Heart right ventricle (tissue), 16 donors: ENCODE measurements at regions not wholly inside any gene's neighbourhood (a gene's known extent, or its start where the extent isn't known, plus 50 kb on each side); places are given as distances from the start of the nearest gene placed in this dataset.

Experiments used
- ATAC-seq, 8 donors: fragments of 200-7000 bp; cut with Tn5 transposase; one replicate each; pipeline ENCODE4 v1.9.1; 2020; ENCODE audit warnings: mild to moderate bottlenecking in 8 of 8, moderate library complexity in 8 of 8, moderate number of reproducible peaks in 1 of 8
- DNase-seq, 2 donors: peaks; one replicate each; pipeline ENCODE4 v3.0.0-alpha.2; 2020
- H3K27ac ChIP-seq, 10 donors: fragments of 200-600 bp; sonication (generic) in 2 of 10; one replicate each; pipeline versions ENCODE4 v1.5.0 to v1.8.0; 2020 to 2022; ENCODE audit warnings: mild to moderate bottlenecking in 3 of 10
- H3K27me3 ChIP-seq, 7 donors: fragments of 200-600 bp; one replicate each; pipeline ENCODE4 v1.8.0; 2021 to 2022; ENCODE audit warnings: mild to moderate bottlenecking in 2 of 7
- H3K36me3 ChIP-seq, 9 donors: fragments of 200-600 bp; sonication (generic) in 1 of 9; one replicate each; pipeline versions ENCODE4 v1.5.0 to v1.8.0; 2020 to 2022; ENCODE audit warnings: mild to moderate bottlenecking in 2 of 9
- H3K4me1 ChIP-seq, 9 donors: fragments of 200-600 bp; sonication (generic) in 1 of 9; one replicate each; pipeline versions ENCODE4 v1.5.0 to v1.8.0; 2020 to 2022; ENCODE audit warnings: mild to moderate bottlenecking in 4 of 9
- H3K4me3 ChIP-seq, 10 donors: fragments of 200-600 bp; sonication (generic) in 2 of 10; one replicate each; pipeline versions ENCODE4 v1.5.0 to v1.8.0; 2020 to 2022; ENCODE audit warnings: mild to moderate bottlenecking in 7 of 10, moderate library complexity in 2 of 10
- H3K9me3 ChIP-seq, 11 donors: fragments of 200-600 bp in 10 of 11; sonication (generic) in 2 of 11; one replicate each; pipeline versions ENCODE4 v1.5.0 to v1.8.0; 2013 to 2022; ENCODE audit warnings: mild to moderate bottlenecking in 2 of 11, control low read depth in 1 of 11, moderate library complexity in 1 of 11
- WGBS, 2 donors: extraction: QIAGEN DNeasy Blood & Tissue Kit; methylation state at CpG; one replicate each; pipeline ENCODE4 v1.1.7; 2013; ENCODE audit warnings: inconsistent platforms in 1 of 2; 5-methylcytosine and 5-hydroxymethylcytosine counted together
- intact Hi-C, 10 donors: fragments of 100-400 bp; cut with DNase I; formaldehyde crosslinking; loops; one replicate each; pipeline versions ENCODE4 v1.11.1 to v1.14.2; 2022
- TF ChIP-seq, protein P1 (sequence below), 9 donors: fragments of 200-600 bp; sonication (generic) in 2 of 9; IDR thresholded peaks; one replicate each; pipeline versions ENCODE4 v1.5.0 to v1.8.0; 2021 to 2022; ENCODE audit warnings: antibody characterized with exemption in 9 of 9, mild to moderate bottlenecking in 5 of 9, moderate library complexity in 1 of 9
- donor health status: Arrhythmogenic right ventricular cardiomyopathy.
- donor health status: ischemic (EF 13 %, LVEDD 7.1; RV severe dilation, severe dysfunction).
- donor health status: healthy with polysubstance abuse.
- donor health status: DM: no; HTN: yes; CAD: no.
- donor health status: DM: no; HTN: no; CAD: no.
- donor health status: ischemic (EF 25% LVEDD 6.9; RV normal size, moderate dysfunction).
- donor health status: ischemic (EF 25% LVEDD 5.7; RV mildly dilated, moderate dysfunction).
- donor health status: healthy.
- donor health status: DM: yes; HTN: yes; CAD: no.
- donor health status: Ischemic cardiomyopathy.
- donor health status: ischemic (EF 35%, LVEDD 5.7; RV mildly dilated, moderate dysfunction).
- donor health status: nonischemic (EF 11% LVEDD 7.7; RV severe dilation, severe dysfunction).
- donor health status: DM: yes; HTN: yes; CAD: no.
- donor health status: PGD.
- donor health status: ischemic (EF 29% LVEDD 5.4; RV normal size, mild dysfunction).
- donor health status: nonischemic (EF 23%, LVEDD 6.1; RV moderate dilation, normal function).

DNA sequence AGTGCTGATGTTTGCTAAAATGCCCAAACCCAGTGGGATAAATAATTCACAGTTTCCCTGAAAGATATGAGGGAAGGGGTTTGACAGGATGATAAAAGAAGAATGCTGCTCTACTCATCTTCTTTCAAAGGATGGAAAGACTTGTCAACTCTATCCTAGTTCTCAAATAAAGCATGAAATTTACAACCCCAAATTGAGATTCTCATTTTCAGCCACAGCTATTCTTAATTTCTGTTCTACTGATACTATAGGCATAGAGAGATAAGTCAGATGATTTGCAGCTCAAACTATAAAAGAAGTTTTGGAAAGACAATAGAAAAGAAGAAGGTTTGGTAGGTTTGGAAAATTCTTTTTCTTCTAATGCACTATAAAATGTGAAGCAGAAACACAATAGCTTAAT is 542.6 kb downstream of the CSNK1G3 start:
- H3K27me3 ChIP-seq, result no peaks in the 10 kb centered on the region
- TF ChIP-seq, protein P1, sequence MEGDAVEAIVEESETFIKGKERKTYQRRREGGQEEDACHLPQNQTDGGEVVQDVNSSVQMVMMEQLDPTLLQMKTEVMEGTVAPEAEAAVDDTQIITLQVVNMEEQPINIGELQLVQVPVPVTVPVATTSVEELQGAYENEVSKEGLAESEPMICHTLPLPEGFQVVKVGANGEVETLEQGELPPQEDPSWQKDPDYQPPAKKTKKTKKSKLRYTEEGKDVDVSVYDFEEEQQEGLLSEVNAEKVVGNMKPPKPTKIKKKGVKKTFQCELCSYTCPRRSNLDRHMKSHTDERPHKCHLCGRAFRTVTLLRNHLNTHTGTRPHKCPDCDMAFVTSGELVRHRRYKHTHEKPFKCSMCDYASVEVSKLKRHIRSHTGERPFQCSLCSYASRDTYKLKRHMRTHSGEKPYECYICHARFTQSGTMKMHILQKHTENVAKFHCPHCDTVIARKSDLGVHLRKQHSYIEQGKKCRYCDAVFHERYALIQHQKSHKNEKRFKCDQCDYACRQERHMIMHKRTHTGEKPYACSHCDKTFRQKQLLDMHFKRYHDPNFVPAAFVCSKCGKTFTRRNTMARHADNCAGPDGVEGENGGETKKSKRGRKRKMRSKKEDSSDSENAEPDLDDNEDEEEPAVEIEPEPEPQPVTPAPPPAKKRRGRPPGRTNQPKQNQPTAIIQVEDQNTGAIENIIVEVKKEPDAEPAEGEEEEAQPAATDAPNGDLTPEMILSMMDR (IDR thresholded peaks at IDR 0.05), result no peak
- no peak overlapping the region for H3K4me3 ChIP-seq
- H3K4me1 ChIP-seq, result peaks cover 4 to 19% (median 14%) of the 10 kb centered on the region in 9 donors
- H3K9me3 ChIP-seq, result no peaks in the 10 kb centered on the region
- DNase-seq (no peak), ATAC-seq (no peak)
- intact Hi-C loops, result no loop called here
- H3K36me3 ChIP-seq, result no peaks in the 10 kb centered on the region
- no peak overlapping the region for H3K27ac ChIP-seq

DNA sequence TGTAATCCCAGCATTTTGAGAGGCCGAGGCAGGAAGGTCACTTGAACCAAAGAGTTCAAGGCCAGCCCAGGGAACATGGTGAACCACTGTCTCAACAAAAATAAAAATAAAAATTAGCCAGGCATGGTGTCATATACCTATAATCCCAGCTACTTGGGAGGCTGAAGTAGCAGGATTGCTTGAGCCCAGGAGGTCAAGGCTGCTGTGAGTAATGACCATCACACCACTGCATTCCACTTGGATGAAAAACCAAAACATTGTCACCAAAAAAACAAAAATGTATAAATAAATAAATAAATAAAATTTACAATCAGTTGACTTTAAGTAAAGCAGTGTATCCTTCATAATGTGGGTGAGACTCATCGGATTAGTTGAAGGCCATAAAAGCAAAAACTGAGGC is 541.4 kb downstream of the CSNK1G3 start:
- TF ChIP-seq, protein P1 (IDR thresholded peaks at IDR 0.05), result no peak
- DNase-seq (no peak), ATAC-seq (no peak)
- H3K4me1 ChIP-seq, result peaks cover 4 to 18% (median 14%) of the 10 kb centered on the region in 9 donors
- no peak overlapping the region for H3K27ac ChIP-seq
- intact Hi-C loops, result no loop called here
- H3K9me3 ChIP-seq, result no peaks in the 10 kb centered on the region
- no peaks in the 10 kb centered on the region for H3K36me3 ChIP-seq
- no peak overlapping the region for H3K4me3 ChIP-seq
- H3K27me3 ChIP-seq, result no peaks in the 10 kb centered on the region
- 94 to 97% methylated on average over 2 of the region's 2 CpGs for WGBS, 2 donors

DNA sequence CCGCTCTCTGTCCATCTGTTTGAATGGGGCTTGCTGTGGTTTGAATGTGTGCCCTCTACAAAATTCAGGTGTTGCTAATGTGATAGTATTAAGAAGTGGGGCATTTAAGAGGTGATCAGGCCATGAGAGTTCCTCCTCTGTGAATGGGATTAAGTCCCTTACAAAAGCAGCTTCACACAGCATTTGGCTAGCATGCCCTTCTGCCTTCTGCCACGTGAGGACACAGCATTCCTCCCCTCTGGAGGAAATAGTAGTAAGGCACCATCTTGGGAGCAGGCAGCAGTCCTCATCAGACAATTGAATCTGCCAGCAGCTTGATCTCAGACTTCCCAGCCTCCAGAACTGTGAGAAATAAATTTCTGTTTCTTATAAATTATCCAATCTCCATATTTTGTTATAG is 540.2 kb downstream of the CSNK1G3 start:
- intact Hi-C loops, result no loop called here
- ATAC-seq (no peak), DNase-seq (no peak)
- 80% methylated on average over 2 of the region's 2 CpGs for WGBS, 2 donors
- TF ChIP-seq, protein P1 (IDR thresholded peaks at IDR 0.05), result no peak
- Histone ChIP-seq H3K9me3 (no peaks in the 10 kb centered on the region), H3K4me1 (peaks cover 0 to 7% (median 6%) of the 10 kb centered on the region in 9 donors), H3K36me3 (no peaks in the 10 kb centered on the region), H3K4me3 (no peak overlapping the region), H3K27me3 (no peaks in the 10 kb centered on the region), H3K27ac (no peak overlapping the region)

DNA sequence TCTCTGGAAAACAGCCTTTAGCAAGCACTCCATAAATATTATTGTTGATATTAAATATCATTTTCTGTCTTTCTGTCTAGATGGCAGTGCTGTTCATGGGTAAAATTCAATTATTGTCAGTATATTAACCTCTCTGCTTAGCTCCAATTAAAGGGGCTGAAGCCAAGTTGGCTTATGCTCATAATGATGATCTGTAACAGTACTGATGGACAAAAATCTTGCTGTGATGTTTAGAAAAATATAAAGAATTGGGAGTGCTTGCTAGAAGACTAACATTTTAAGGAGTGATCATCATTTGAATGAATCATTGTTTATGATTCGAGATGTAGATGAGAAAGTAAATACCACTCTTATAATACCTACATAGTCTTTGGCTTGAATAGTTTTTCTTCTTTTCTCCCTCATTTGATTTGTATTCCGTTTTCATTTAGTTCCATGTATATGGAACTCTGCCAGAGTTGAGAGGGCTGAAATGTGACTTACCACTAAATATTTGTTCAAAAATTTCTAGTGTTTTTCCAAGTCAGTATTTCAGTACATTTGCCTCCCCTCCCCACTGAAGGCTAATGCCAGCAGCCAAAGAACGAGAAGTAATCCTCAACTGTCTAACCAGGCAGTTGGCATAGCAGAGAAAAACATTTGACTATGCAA is 538.3 kb downstream of the CSNK1G3 start:
- no peaks in the 10 kb centered on the region for H3K9me3 ChIP-seq
- H3K27ac ChIP-seq, result no peak overlapping the region
- WGBS, 2 donors, result 76 to 82% methylated on average over 3 of the region's 3 CpGs
- TF ChIP-seq, protein P1 (IDR thresholded peaks at IDR 0.05), result no peak
- no peaks in the 10 kb centered on the region for H3K4me1 ChIP-seq
- no peak overlapping the region for H3K4me3 ChIP-seq
- no peak for ATAC-seq
- DNase-seq, result no peak
- no peaks in the 10 kb centered on the region for H3K36me3 ChIP-seq
- H3K27me3 ChIP-seq, result no peaks in the 10 kb centered on the region
- intact Hi-C loops, result no loop called here
